ENCODE measurements at regions not wholly inside any gene's neighbourhood (a gene's known extent, or its start where the extent isn't known, plus 50 kb on each side); places are given as distances from the start of the nearest gene placed in this dataset.

- no peak for DNase-seq (ENCODE audit: low read depth in 2 of 2)
These were observed 582.9 kb downstream of the BRD1 start for GRCh38 chr22:49244466-49245420.

GRCh38 chr22:49243965-49244364, 583.7 kb downstream of the BRD1 start:
- DNase-seq (ENCODE audit: low read depth in 2 of 2) = no peak

GRCh38 chr22:49243335-49243734, 584.3 kb downstream of the BRD1 start:
- no peak for DNase-seq (ENCODE audit: low read depth in 2 of 2)

GRCh38 chr22:49242480-49242879, 585.2 kb downstream of the BRD1 start:
- no peak for DNase-seq (ENCODE audit: low read depth in 2 of 2)

DNA sequence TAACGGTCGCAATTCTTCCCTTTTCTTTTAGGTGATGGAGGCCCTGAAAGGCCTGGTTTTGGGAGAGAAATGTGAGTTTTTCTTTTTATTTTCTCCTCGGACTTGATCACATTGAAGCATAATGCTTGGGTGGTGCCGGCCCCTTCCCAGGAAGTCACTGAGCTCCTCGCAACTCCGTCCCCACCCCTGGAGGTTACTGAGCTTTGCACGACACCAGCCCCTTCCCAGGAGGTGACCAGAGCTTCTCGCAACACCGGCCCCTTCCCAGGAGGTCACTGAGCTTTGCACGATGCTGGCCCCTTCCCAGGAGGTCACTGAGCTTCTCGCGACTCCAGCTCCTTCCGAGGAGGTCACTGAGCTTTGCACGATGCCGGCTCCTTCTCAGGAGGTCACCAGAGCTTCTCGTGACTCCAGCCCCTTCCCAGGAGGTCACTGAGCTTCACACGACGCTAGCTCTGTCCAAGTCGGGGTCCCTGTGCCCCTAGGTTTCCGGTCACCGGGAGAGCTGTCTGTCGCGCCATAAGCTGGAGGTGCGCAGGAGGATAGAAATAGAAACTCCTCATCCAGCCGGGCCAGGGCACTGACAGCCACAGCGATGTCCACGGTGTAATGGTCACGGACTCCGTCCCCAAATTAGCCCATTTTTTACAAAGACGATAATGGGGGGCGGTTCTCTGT, 586.4 kb downstream of the BRD1 start:
- DNase-seq (ENCODE audit: low read depth in 2 of 2) = no peak

DNA sequence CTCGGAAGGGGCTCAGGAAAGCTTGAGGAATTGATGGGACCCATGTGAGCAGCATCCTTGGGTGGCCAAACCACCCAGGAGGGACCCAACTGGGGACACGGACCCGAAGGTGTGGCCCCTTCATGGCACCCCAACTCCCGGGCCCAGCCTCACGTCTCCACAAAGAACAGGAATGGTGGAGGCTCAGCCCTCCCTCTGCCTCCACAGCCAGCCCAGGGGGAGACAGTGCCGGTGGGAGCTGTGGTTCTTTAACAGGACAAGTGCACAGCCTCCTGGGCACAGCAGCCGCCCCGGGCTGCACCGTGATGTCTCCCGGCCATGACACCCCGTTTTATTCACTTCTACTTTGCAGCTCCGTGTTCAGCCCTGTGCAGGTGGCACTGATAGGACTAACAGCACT, 587.2 kb downstream of the BRD1 start:
- DNase-seq (ENCODE audit: low read depth in 2 of 2) = no peak

- DNase-seq (ENCODE audit: low read depth in 2 of 2) = no peak
These were observed 587.7 kb downstream of the BRD1 start for GRCh38 chr22:49240016-49240380.

- no peak for DNase-seq (ENCODE audit: low read depth in 2 of 2)
These were observed 588.2 kb downstream of the BRD1 start for GRCh38 chr22:49239264-49240015.

GRCh38 chr22:49238181-49239141, 589.2 kb downstream of the BRD1 start:
- DNase-seq (ENCODE audit: low read depth in 2 of 2) = no peak

DNA sequence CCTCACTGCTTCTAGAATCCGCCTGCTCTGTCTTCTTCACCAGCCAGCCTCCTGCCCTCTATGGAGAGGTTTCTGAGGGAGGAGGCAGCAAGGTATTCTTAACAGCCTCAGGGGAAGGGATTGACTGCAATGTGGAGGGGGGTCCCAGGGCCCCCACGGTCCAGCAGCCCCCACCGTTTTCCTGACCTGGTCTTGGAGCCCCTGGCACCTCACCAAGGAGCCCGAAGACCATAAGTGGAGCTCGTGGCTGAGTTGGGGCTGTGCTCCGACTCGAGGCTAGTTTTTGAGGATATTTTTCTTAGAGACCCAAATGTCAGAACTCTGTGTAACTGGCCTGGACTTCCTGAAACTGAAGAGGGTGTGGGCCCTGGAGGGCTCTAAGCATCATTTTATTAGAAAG, 590.0 kb downstream of the BRD1 start:
- DNase-seq (ENCODE audit: low read depth in 2 of 2) = no peak

- no peak for DNase-seq (ENCODE audit: low read depth in 2 of 2)
These were observed 590.4 kb downstream of the BRD1 start for GRCh38 chr22:49237279-49237678.

- DNase-seq (ENCODE audit: low read depth in 2 of 2) = no peak
These were observed 591.1 kb downstream of the BRD1 start for GRCh38 chr22:49236541-49237075.

- no peak for DNase-seq (ENCODE audit: low read depth in 2 of 2)
These were observed 592.0 kb downstream of the BRD1 start for GRCh38 chr22:49235463-49236300.

DNA sequence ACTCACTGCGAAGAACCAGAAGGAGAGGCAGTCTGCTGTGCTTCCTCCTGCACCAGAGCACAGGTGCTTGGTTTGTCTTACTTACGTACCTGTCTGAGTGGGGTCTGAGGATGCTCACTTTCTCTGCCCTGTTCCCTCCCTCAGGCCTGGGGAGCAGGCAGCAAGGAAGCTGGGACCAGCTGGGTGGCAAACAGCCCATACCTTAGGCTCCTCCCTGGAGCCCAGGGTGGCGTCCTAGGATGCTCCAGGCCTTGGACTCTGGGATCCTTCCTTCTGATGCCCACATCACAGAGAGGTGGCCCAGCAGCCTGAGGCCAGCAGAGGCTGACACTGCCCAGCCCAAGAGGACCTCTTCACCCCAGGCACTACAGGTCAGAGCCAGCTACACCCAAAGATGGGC, 593.2 kb downstream of the BRD1 start:
- DNase-seq (ENCODE audit: low read depth in 2 of 2) = no peak

GRCh38 chr22:49233507-49234100, 594.1 kb downstream of the BRD1 start:
- DNase-seq (ENCODE audit: low read depth in 2 of 2) = no peak

DNA sequence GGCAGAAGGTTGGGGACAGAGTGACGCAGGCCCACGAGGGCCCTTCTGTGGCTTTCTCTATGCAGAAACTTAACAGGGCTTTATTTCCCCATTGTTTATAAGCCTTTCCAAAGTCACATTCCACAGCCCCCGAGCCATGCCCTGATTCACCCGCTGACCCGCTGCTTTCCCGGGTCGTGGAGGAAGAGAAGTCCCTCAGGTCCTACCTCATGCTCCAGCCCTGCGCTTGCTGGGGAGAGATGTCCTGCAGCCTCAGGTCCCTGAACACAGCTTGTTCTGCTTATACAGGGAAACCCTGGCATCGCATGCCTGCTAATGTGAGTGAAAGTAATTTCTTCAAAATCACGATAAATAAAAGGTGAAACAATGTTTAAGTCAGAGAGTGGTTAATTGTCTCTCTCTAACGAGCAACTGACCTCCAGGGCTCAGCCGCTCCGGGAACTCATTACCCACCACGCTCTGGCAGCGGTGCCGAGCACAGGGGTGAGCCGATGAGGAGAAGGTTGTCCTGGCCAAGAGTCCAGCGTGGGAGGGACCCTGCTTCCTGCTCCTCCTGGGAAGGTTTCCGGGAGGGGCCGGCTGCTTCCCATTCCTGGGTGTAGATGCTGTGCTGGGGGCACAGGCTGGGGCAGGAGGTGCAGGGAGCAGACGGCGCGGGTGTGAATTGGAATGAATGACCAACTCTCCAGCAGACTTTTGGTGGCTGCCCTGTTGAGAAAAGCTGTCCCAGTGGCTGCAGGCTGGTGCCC, 595.2 kb downstream of the BRD1 start:
- DNase-seq (ENCODE audit: low read depth in 2 of 2) = no peak

DNA sequence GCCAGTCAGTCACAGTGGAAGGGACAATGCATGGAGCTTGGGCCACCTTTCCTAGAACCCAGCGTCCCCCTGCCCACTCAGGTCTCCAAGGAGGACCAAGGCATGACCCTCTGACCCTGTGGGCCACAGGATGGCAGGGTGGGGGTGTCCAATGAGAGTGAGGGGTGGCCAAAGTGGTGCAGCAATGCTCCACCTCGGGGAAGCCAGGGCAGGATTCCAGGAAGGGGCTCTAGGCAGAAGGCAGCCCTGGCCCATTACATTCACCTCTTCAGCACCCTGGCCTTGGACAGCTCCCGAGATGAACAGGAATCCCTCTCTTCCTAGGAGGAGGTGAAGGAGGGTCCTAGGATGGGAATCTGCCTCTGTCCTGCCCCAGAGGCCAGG, 597.5 kb downstream of the BRD1 start:
- no peak for DNase-seq (ENCODE audit: low read depth in 2 of 2)

DNA sequence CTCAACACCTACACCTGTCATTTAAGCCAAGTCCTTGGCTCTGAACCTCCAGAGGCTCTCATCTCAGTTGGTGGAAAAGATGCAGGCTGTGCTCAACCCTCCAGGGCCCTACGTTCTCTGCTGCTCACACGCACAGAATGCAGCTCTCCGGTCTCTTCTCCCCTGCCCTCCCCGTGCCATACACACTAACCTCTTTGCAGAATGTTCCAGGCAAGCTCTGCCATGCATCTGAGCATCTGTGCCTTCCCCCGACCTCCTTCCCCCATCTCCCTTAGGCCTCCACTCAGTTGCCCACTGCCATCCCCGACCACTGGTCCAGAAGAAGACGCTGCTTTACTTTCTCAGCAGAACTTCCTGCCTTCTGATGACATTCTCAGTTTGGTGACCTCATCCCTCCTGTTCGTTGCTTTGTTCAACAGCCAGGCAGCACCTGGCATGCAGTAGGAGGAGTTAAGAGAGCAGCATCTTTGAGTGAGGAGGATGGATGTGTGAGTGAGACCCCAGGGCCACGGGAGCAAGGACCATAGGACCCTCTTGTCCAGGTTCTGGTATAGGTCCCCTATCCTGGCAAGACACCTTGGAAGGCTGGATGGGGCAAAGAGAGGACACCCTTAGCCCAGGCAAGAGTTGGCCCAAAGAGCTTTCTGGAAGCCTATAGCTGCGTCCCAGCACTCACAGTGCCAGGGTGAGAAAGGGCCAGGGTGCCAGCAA, 598.0 kb downstream of the BRD1 start:
- no peak for DNase-seq (ENCODE audit: low read depth in 2 of 2)

Data from dermis microvascular lymphatic vessel endothelial cell (primary cell).